ENCODE measurements at regions not wholly inside any gene's neighbourhood (a gene's known extent, or its start where the extent isn't known, plus 50 kb on each side); places are given as distances from the start of the nearest gene placed in this dataset.
"Not testable (repeated sequence)": the region's sequence is repeated elsewhere in the genome, so short reads cannot be mapped to it uniquely, and the experiment has no call there.

- no peak for DNase-seq
Observed at GRCh38 chr12:70069221-70070105, 173.8 kb upstream of the CNOT2 start.

DNA sequence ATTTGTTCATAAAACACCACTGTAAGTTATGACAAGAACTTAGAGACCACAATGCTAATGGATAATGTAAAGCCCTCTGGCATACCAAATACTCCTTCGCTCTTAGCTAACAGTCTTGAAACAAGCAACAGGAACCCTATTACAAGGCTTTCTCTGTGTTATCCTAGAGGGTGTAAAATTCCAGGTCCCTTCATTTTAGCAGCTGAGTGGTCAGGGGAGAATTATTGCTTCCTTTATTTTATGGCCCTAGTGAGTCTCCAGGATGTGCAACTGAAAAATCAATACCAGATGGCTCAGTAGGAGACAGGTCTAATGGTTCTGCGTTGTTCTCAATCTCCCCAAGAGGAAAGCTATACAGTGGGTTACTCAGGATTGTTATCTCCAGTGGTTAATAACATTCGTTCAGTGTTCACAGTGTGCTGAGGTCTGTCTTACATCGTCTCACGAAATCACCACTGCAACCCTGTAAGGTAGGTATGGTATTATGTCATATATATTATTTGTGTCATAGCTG, 172.7 kb upstream of the CNOT2 start:
- no peak for DNase-seq

GRCh38 chr12:70074510-70074909, 168.7 kb upstream of the CNOT2 start:
- no peak for DNase-seq

- DNase-seq = no peak
Observed at GRCh38 chr12:70077441-70077840, 165.8 kb upstream of the CNOT2 start.

DNA sequence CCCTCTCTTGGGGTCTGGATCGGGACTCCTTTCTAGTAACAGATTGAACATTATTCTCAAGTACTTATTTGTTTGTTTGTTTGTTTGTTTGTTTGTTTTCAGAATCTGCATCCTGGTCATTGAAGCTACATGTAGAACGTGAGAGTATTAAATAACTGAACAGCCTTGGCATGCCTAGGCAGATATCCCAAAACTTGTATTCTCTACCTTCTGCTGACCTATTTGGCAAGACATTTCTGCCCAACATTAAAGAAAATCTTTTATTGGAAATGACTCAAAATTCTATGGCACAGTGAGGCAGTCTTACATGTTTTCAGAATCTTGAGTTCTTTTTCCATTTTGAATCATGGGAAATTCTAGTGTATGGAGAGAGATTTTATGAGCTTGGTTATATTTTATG, 165.1 kb upstream of the CNOT2 start:
- no peak for DNase-seq

- no peak for DNase-seq
Observed at GRCh38 chr12:70080566-70080965, 162.7 kb upstream of the CNOT2 start.

- DNase-seq = no peak
Observed at GRCh38 chr12:70082997-70083676, 160.1 kb upstream of the CNOT2 start.

- no peak for DNase-seq
Observed at GRCh38 chr12:70083677-70084020, 159.6 kb upstream of the CNOT2 start.

GRCh38 chr12:70086372-70086771, 156.9 kb upstream of the CNOT2 start:
- not testable (repeated sequence) for DNase-seq

DNA sequence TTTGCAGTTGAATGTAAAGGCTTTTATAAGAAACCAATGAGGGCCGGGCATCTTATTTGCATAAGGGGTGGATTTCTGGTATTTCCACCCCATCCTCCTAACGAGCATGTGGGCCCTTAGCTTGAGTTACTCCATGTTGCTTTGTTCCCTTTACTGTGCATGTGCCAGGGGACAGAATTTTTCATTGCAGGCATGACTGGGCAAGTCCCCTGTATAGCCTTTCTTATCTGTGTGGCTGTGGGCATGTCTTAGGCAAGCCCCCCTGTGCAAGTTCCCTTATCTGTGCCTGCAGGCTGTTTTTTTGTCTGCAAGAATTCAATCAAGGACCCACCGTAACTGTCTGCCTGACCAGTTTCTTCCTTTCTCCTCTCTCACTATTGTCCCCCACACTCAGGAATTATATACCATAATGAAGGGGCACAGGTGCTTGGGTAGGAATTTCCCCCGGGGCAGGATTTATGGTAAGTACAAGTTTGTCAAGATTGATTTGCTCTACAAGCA, 152.2 kb upstream of the CNOT2 start:
- DNase-seq = no peak

DNA sequence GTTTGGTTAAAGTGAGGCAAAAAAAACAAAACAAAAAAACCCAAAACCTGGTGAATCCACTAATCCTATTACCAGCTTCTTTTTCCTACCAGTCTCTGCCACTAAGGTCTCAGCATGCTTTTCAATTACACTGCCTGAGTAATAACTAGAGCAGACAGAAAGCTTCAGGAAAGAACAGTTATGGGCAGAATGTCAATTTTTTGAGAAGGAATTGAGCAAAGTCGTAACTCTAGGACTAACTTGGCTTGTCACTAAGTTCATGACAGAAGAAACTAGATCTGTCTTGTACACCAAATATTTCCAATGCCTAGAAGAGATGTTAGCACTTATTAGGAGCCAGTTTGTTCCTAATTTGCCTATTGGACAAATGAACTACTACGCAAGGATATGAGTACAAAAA, 148.8 kb upstream of the CNOT2 start:
- no peak for DNase-seq

DNA sequence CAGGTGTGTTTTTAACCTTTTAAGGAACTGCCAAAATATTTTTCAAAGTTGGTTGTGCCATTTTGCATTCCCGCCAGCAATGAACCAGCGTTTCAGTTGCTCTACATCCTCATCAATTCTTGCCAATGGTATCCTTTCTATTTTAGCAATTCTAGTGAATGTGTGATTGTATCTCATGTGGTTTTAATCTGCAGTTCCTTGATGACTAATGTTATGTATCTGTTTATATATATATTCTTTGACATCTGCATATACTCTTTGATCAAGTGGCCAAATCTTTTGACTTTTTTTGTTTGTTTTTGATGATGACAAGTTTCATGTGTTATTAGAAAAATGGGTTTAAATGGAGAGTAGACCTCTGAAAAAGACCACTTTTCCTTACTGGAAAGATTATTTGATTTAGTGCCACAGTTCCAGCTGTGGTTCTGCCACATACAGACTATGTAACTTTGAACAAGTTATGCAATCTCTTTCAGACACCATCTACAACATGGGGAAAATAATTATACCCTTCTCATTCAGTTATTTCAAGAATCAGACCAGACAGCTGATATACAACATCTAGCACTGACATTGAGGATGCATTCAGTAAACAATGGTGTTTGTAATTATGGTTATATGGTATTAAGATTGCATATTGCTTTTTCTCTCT, 146.3 kb upstream of the CNOT2 start:
- DNase-seq = no peak

DNA sequence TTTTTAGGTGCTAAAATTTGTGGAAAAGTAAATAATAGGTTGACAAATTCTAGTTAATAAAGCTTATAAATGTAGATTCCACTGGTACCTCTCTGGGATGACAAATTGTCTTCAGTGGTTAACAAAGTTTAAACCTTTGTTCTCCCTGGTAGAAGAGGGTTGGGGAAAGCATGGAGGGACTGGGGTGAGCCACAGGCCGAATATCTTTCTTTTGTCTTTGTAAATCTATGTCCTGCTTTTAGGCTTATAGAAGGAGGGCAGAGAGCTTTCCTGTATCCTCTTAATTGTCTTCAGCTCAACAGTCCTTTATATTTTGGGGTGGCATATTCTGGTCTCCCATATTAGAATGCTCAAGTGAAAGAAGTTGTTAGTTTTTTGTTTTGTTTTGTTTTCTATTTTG, 142.2 kb upstream of the CNOT2 start:
- DNase-seq = no peak

DNA sequence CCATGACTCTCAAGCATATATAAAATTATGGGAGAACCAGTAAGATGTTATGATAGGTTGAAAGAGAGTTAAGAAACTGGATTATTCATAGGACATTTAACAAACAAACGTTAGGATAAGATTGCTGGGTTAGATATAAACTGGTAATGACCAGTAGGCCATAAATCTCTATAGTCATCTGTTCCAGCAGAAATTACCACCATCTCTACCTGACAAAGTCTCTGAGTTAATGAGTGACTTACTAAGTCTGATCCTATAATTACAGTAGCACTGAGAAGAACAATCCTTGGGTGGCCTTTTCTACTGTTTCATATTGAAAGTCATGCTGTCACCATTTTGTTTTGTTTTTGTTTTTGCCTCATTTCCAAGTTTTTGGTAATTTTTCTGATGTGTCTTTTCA, 136.9 kb upstream of the CNOT2 start:
- no peak for DNase-seq

DNA sequence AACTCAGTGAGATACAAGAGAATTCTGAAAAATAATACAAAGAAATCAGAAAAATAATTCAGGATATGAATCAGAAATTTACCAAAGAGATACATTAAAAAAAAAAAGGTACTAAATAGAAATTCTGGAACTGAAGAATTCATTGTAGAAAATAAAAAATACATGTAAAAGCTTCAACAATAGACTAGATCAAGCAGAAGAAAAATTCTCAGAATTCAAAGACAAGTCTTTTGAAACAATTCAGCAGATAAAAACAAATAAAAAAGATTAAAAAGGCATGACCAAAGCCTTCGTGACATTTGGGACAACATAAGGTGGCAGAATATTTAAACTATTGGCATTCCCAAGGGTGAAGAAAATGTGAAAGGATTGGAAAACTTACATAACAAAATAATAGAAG, 133.1 kb upstream of the CNOT2 start:
- no peak for DNase-seq

DNA sequence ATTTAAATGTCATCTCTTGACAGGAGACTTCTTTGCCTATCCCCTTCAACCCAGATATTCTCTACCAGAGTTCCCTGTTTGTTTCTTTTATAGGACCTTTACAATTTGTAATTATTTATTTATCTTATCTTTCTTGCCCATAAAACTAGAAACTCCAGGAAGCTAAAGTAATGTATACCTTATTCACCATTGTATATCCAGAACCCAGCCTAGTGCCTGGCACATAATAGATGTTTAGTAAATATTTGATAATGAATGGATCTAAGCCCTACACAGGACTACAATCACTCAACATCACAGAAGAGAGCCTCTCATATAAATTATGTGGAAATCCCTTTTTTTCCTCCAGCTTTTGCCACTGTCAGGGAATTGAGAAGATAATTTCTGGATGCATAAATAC, 125.6 kb upstream of the CNOT2 start:
- DNase-seq = no peak

DNA sequence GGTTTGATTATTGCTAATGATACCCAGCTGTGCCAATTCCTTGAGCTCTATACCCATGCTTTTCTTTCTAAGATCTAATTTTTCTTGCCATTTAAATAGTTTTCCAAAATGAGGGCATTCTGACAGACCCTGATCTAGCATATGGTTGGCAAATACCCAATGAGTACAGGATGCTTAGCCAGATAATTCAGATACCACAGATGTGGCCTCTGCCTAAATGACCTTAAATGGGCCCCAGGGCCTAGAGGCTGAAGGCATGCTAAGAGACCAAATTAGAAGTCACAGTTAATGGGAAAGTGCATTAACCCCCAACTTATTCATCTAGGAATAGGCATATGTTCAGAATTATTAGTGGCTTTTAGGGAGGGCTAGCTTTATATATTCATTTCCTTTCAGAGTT, 122.3 kb upstream of the CNOT2 start:
- no peak for DNase-seq

DNA sequence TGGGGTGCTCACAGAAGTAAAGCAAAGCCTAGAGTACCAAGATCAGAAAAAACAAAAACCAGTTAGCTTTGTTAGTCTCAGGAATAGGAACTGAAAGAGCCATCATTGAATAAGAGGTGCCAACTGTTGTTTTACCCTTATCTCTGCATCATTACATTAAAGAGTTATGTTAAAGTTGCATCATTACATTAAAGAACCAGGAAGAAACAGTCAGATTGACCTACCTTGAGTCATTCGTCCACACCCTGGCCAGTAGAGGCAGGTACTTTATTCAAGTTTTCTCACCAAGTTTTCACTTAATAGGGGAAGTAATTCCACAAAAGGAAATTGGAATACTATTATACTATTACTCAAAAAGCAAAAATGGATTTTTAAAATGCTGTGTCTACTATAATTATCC, 121.7 kb upstream of the CNOT2 start:
- DNase-seq = no peak

GRCh38 chr12:70122804-70123203, 120.4 kb upstream of the CNOT2 start:
- DNase-seq = no peak

DNA sequence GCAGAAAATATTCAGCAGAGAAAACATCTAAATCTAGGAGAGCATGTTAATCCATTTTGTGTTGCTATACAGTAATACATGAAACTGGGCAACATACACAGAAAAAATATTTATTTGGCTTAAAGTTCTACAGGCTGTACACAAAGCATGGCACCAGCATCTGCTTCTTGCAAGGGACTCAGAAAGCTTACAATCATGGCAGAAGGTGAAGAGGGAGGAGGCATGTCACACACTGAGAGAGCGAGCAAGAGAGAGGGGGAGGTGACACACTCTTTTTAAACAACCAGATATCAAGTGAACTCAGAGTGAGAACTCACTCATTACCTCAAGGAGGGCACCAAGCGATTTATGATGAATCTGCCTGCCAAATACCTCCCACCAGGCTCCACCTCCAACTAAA, 94.2 kb upstream of the CNOT2 start:
- DNase-seq = no peak

DNA sequence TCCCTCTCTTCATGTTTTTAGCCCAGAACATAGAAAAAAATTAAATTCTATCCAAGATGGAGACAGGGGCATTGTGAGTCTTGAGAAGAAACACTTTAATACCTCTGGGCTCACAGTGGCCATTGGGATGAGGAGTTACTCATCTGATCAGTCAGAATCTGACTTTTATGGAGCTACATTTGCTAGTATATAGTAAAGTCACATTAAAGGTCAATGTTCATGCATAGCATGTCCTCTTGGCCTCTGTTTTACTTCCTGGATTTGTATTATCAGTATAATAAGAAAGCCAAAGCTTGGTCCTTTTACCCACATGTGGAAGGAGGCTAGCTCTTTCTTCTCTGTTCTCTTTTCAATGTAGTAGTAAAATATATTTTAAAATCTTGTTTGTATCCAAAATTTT, 93.6 kb upstream of the CNOT2 start:
- DNase-seq = no peak

DNA sequence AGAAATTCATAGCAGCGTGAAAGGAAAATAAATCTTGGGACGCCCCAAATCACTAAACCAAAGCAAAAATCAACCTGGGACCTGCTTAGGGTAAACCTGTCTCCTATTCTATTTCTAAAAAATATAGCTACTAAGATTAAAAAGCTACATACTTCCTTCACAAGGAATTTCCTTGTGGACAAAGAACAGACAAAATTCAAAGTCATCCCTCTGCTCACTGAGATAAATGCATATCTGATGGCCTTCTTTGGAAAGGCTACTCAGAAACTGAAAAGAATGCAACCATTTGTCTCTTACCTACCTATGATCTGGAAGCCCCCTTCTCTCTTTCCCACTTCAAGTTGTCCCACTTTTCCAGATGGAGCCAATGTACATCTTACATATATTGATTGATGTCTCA, 93.0 kb upstream of the CNOT2 start:
- no peak for DNase-seq
